NCI-H1930 (cell line): ENCODE measurements at regions not wholly inside any gene's neighbourhood (a gene's known extent, or its start where the extent isn't known, plus 50 kb on each side); places are given as distances from the start of the nearest gene placed in this dataset.
"Not testable (repeated sequence)": the region's sequence is repeated elsewhere in the genome, so short reads cannot be mapped to it uniquely, and the experiment has no call there.

Experiments
- DNase-seq, 2 experiments: peaks; one replicate each; lab custom pipeline; 2025; lab: John Stamatoyannopoulos, UW

- not testable (repeated sequence) for DNase-seq
These were observed 587.8 kb upstream of the CLINT1 start for GRCh38 chr5:158446761-158447160.

GRCh38 chr5:158439204-158439603, 580.3 kb upstream of the CLINT1 start:
- not testable (repeated sequence) for DNase-seq

- no peak for DNase-seq
These were observed 577.5 kb upstream of the CLINT1 start for GRCh38 chr5:158436271-158437065.

- DNase-seq: no peak
These were observed 576.2 kb upstream of the CLINT1 start for GRCh38 chr5:158435161-158435616.

GRCh38 chr5:158434749-158435148, 575.8 kb upstream of the CLINT1 start:
- DNase-seq: no peak

- no peak for DNase-seq
These were observed 574.7 kb upstream of the CLINT1 start for GRCh38 chr5:158433634-158434033.

DNA sequence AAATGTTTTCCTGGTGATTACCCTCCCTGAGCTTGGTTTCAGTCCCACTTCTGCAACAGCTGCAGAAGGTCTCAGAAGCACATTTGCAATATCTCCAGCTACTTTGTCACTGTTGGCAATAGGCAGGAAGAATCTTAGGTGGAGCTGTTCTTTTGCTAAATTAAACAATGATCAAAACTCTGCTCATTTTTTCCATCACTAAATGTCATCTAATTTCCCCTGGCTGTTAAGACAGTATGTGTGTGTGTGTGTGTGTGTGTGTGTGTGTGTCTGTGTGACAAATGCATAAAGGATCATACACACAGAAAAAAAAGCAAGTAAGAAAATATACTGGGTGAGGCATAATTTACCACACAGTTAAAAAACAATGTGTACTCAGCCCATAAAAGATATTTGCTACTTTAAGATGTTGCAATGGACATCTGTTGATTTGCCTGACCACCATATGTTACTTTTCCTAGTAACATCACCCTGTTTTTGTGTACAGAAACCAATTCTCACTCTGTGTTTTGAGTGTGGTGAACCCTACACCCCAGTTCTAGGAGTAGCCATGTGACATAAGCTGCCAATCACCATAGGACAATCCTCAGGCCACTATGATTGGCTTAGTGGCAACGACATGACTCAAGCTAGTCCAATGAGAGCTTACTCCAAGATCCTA, 572.6 kb upstream of the CLINT1 start:
- no peak for DNase-seq

DNA sequence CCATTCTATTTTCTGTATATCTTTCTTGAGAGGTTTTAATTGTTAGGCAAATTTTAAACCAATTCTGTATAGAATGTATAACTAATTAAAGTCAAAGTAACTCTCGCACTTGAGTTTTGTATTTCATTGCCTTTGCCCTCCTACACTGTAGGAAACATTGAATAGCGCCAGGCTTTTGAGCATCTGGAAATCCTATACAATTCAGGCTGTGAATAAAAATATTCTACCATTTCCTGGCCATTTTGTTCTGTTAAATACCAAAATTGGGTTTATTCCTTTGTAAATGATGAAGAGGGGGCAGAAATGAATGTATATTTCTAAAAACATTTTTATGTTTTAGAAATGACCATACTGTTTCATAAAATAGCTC, 571.8 kb upstream of the CLINT1 start:
- DNase-seq: no peak

DNA sequence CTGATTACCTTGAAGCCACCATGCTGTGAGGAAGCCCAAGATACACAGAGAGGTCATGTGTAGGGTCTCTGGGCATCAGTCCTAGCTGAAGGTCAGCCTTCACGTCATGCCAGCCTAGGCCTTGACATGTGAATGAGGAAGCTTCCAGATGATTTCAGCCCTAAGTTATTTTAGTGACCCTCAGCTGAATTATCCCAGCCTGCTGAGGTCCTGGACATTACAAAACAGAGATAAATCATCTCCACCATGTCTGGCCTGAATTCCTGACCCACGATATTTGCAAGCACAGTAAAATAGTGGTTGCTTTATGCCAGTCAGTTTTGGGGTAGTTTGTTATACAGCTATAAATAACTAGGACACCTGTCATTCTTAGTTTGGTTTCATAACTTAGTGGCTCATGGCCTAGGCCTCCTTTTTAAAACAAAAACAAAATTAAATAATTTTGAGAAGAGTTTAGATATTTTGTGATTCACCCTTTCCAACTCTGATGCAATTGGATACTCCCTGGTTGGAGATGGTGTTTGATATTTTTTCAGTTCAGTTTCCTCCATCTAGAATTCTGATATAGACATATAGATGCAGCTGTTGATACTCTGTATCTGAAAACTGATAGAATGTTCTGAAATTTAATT, 571.3 kb upstream of the CLINT1 start:
- DNase-seq: no peak

GRCh38 chr5:158429564-158429963, 570.6 kb upstream of the CLINT1 start:
- no peak for DNase-seq

DNA sequence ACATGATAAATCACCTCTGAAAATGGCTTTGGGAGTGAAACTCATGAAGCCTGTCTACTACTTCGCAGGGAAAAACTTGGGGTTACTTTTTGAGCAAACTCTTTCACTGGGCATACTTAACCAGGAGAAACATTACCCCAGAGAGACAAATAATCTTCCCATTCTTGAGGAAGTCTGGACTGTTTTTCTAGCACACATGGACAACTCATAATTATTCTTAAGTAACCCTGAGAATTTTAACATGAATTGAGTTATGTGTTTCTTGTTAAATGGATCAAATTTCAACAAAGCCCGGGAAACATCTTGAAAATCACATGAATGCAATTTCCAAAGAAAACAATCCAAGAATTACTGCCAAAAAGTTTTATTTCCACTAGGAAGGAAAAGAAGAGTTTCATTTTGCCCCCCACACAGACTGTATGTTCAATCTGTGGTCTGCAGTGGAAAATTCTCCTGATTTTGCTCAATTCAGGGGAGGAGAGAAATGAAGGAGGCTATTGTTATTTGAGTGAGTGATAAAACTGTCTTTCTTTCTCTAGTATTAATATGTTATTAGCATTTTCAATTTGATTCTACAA, 564.8 kb upstream of the CLINT1 start:
- DNase-seq: no peak

GRCh38 chr5:158422653-158423515, 563.9 kb upstream of the CLINT1 start:
- DNase-seq: no peak

- DNase-seq: no peak
These were observed 562.4 kb upstream of the CLINT1 start for GRCh38 chr5:158421319-158421718.

- no peak for DNase-seq
These were observed 560.2 kb upstream of the CLINT1 start for GRCh38 chr5:158419186-158419585.

GRCh38 chr5:158414780-158415179, 555.8 kb upstream of the CLINT1 start:
- DNase-seq: no peak

- no peak for DNase-seq
These were observed 555.4 kb upstream of the CLINT1 start for GRCh38 chr5:158414333-158414762.

- DNase-seq: no peak
These were observed 554.3 kb upstream of the CLINT1 start for GRCh38 chr5:158413122-158413680.

- DNase-seq: no peak
These were observed 552.0 kb upstream of the CLINT1 start for GRCh38 chr5:158410976-158411375.

- no peak for DNase-seq
These were observed 550.6 kb upstream of the CLINT1 start for GRCh38 chr5:158409507-158409906.

DNA sequence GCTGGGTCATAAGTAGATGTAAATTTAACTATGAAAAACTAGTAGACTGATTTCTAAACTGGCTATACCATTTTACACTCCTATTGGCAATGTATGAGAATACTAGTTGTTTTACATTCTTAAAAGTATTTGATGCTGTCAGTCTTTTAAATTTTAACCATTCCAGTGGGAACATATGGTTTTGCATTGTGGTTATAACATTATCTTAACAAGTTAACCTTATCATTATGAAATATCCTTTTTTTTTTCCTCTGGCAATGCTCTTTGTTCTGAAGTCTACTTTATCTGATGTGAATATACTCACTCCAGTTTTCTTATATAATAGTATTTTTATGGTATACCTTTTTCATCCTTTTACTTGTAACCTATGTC, 548.9 kb upstream of the CLINT1 start:
- no peak for DNase-seq
